ENCODE measurements at regions not wholly inside any gene's neighbourhood (a gene's known extent, or its start where the extent isn't known, plus 50 kb on each side); places are given as distances from the start of the nearest gene placed in this dataset.

GRCh38 chr22:25350551-25350971 is 131.1 kb downstream of the CRYBB2 start:
- DNase-seq = no peak

GRCh38 chr22:25351631-25352293 is 132.3 kb downstream of the CRYBB2 start:
- DNase-seq = no peak

- DNase-seq = no peak
Observed at GRCh38 chr22:25352294-25352680, 132.8 kb downstream of the CRYBB2 start.

- no peak for DNase-seq
Observed at GRCh38 chr22:25353516-25354445, 134.3 kb downstream of the CRYBB2 start.

- DNase-seq = no peak
Observed at GRCh38 chr22:25354456-25354855, 135.0 kb downstream of the CRYBB2 start.

GRCh38 chr22:25357132-25357455 is 137.7 kb downstream of the CRYBB2 start:
- DNase-seq = no peak

- DNase-seq = no peak
Observed at GRCh38 chr22:25357606-25358420, 138.4 kb downstream of the CRYBB2 start.

- DNase-seq = no peak
Observed at GRCh38 chr22:25358421-25359170, 139.2 kb downstream of the CRYBB2 start.

GRCh38 chr22:25359601-25360261 is 140.3 kb downstream of the CRYBB2 start:
- no peak for DNase-seq

- DNase-seq = no peak
Observed at GRCh38 chr22:25360411-25360810, 141.0 kb downstream of the CRYBB2 start.

- no peak for DNase-seq
Observed at GRCh38 chr22:25360891-25361645, 141.6 kb downstream of the CRYBB2 start.

- DNase-seq = no peak
Observed at GRCh38 chr22:25361899-25362214, 142.4 kb downstream of the CRYBB2 start.

GRCh38 chr22:25362215-25362882 is 142.9 kb downstream of the CRYBB2 start:
- peak in 41 of 56 donors; percentile 4 to 74 (median 33) for DNase-seq

- no peak for DNase-seq
Observed at GRCh38 chr22:25362883-25363240, 143.4 kb downstream of the CRYBB2 start.

GRCh38 chr22:25363474-25363873 is 144.0 kb downstream of the CRYBB2 start:
- DNase-seq = no peak

- DNase-seq = no peak
Observed at GRCh38 chr22:25364281-25364680, 144.8 kb downstream of the CRYBB2 start.

GRCh38 chr22:25364736-25365241 is 145.3 kb downstream of the CRYBB2 start:
- DNase-seq = no peak

- DNase-seq = no peak
Observed at GRCh38 chr22:25365491-25366261, 146.2 kb downstream of the CRYBB2 start.

All from amygdala (tissue), 56 donors.